ENCODE measurements at regions not wholly inside any gene's neighbourhood (a gene's known extent, or its start where the extent isn't known, plus 50 kb on each side); places are given as distances from the start of the nearest gene placed in this dataset.
"Not testable (repeated sequence)": the region's sequence is repeated elsewhere in the genome, so short reads cannot be mapped to it uniquely, and the experiment has no call there.

GRCh38 chr13:70987043-70987442, 878.8 kb upstream of the KLHL1 start:
- TF ChIP-seq CTCF (IDR thresholded peaks at IDR 0.05), result no peak
- H3K27ac ChIP-seq, result no peak overlapping the region
- DNase-seq (no peak), ATAC-seq (no peak)
- H3K36me3 ChIP-seq (ENCODE audit: insufficient read depth in 1 of 2, low read depth in 1 of 2), result no peaks in the 10 kb centered on the region
- WGBS, 3 donors, result 87 to 92% (median 90%) methylated on average over 6 of the region's 6 CpGs
- no peak overlapping the region for H3K4me3 ChIP-seq
- intact Hi-C loops (cut with DNase I), result no loop called here
- H3K9me3 ChIP-seq, result no peaks in the 10 kb centered on the region
- no peaks in the 10 kb centered on the region for H3K27me3 ChIP-seq (ENCODE audit: insufficient read depth in 3 of 3, low read length in 2 of 3)
- H3K4me1 ChIP-seq, result no peaks in the 10 kb centered on the region

GRCh38 chr13:70985371-70985770, 877.1 kb upstream of the KLHL1 start:
- no peak overlapping the region for H3K4me3 ChIP-seq
- H3K27me3 ChIP-seq (ENCODE audit: insufficient read depth in 3 of 3, low read length in 2 of 3), result no peaks in the 10 kb centered on the region
- intact Hi-C loops (cut with DNase I), result no loop called here
- WGBS, 3 donors, result 83 to 89% (median 89%) methylated on average over 2 of the region's 2 CpGs
- H3K27ac ChIP-seq, result no peak overlapping the region
- DNase-seq, result no peak
- H3K36me3 ChIP-seq (ENCODE audit: insufficient read depth in 1 of 2, low read depth in 1 of 2), result no peaks in the 10 kb centered on the region
- TF ChIP-seq CTCF (IDR thresholded peaks at IDR 0.05), result no peak
- H3K9me3 ChIP-seq, result no peaks in the 10 kb centered on the region
- no peaks in the 10 kb centered on the region for H3K4me1 ChIP-seq
- no peak for ATAC-seq

DNA sequence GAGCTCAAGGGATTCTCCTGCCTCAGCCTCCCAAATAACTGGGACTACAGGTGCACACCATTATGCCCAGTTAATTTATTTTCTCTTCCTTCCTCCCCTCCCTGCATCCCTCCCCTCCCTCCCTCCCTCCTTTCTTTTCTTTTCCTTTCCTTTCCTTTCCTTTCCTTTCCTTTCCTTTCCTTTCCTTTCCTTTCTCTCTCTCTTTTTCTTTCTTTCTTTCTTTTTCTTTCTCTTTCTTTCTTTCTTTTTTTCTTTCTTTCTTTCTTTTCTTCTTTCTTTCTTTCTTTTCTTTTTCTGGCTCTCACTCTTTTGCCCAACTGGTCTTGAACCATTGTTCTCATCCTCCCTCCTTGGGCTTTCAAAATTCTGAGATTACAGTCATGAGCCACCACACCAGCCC, 873.0 kb upstream of the KLHL1 start:
- intact Hi-C loops (cut with DNase I); H3K27ac ChIP-seq; H3K36me3 ChIP-seq (ENCODE audit: insufficient read depth in 1 of 2, low read depth in 1 of 2); ATAC-seq; H3K4me3 ChIP-seq; DNase-seq; H3K9me3 ChIP-seq; H3K27me3 ChIP-seq (ENCODE audit: insufficient read depth in 3 of 3, low read length in 2 of 3); H3K4me1 ChIP-seq: not testable (repeated sequence)

GRCh38 chr13:70969321-70969720, 861.1 kb upstream of the KLHL1 start:
- DNase-seq, result no peak
- Histone ChIP-seq H3K27me3 (ENCODE audit: insufficient read depth in 3 of 3, low read length in 2 of 3) (no peaks in the 10 kb centered on the region), H3K36me3 (ENCODE audit: insufficient read depth in 1 of 2, low read depth in 1 of 2) (no peaks in the 10 kb centered on the region), H3K27ac (no peak overlapping the region), H3K4me3 (no peak overlapping the region), H3K9me3 (no peaks in the 10 kb centered on the region), H3K4me1 (no peaks in the 10 kb centered on the region)
- no peak for TF ChIP-seq CTCF (IDR thresholded peaks at IDR 0.05)
- 63 to 67% (median 66%) methylated on average over 5 of the region's 5 CpGs for WGBS, 3 donors
- ATAC-seq, result no peak
- intact Hi-C loops (cut with DNase I), result no loop called here

DNA sequence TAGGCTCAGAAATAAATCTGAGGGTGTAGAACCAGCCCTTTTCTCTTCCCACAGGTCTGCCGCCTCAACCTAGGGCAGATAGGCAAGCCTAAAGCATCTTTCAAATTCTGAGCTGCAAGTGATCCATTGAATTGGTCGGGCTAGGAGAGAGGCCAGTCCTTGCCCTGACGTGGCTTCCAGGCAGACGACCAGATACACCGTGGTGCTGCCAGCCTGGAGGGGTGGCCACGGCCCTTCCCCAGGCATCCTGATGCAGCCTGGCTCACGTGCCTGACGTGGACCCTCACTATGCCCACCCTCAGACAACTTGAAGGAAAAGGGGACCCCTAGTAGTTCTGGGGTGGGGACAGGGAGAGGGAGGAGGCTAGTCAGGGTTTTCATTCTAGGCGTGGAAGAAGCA, 859.3 kb upstream of the KLHL1 start:
- no peak overlapping the region for H3K4me3 ChIP-seq
- intact Hi-C loops (cut with DNase I), result no loop called here
- H3K27ac ChIP-seq, result no peak overlapping the region
- no peak for ATAC-seq
- H3K27me3 ChIP-seq (ENCODE audit: insufficient read depth in 3 of 3, low read length in 2 of 3), result no peaks in the 10 kb centered on the region
- TF ChIP-seq CTCF (IDR thresholded peaks at IDR 0.05), result no peak
- no peaks in the 10 kb centered on the region for H3K36me3 ChIP-seq (ENCODE audit: insufficient read depth in 1 of 2, low read depth in 1 of 2)
- no peaks in the 10 kb centered on the region for H3K4me1 ChIP-seq
- WGBS, 3 donors, result 79 to 94% (median 83%) methylated on average over 9 of the region's 9 CpGs
- DNase-seq, result no peak
- H3K9me3 ChIP-seq, result no peaks in the 10 kb centered on the region
